ENCODE measurements at regions not wholly inside any gene's neighbourhood (a gene's known extent, or its start where the extent isn't known, plus 50 kb on each side); places are given as distances from the start of the nearest gene placed in this dataset.

DNA sequence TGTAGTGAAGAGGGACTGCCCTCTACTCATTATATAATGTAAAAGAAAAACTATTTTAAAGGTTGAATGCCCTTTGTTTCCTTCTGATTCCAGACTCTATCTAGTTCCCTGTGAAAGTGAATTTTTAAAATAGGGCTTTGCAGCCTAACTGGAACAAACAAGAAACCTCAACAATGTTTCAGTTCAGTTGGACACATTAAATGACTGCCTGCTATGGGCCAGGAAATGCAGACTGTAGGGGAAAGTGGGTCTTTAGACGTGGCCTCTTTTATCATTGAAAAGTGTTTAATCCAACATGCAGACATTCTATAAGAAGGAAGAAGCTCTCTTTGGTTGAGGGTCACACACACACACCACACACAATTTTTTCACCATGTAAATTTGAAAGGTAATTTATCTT lies 289.1 kb downstream of the ICE1 start:
- no peak for DNase-seq

GRCh38 chr5:5711112-5711511 lies 288.6 kb downstream of the ICE1 start:
- no peak for DNase-seq

DNA sequence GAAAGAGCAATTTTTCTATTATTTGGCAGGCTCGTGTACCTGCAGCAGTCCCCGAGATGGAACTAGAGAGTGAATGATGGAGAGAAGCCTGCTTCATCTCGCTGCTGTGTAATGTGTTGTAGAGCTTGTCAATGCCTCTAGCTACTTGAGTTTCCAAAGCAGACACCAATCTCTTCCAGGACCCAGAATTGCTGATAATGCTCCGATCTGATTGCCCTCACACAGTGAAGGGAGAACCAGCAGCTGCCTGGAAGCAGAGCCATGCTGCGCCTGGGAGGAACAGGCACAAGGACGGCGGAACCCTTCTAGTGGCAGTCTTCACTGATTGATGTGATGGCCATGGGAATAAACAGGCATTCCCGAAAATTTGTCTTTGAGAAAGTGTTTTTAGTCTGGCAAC lies 288.0 kb downstream of the ICE1 start:
- no peak for DNase-seq

DNA sequence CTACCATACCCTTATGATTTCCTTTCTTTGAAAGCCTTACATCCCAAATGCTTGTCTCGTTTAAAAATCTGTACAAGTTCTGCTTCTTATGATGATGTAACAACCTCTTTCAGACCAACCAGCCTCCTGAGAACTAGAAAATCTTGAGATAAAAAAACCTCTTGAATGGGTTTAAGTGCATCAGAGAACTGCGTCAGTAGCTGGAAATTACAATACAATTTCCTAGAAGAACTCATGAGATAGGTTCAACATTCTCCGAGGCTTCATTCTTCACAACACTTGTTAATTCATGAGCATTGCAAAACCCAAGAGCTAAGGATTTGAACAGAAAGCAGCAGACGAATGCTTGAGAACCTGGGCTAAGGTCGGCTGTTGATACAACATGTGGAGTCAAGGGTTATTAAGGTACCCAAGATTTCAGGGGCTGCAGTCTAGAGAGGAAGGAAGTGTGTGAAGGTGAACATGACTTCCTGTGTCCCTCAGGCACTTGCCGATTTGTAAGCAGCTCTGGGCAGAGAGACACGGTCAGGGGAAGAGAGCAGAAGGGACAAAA lies 286.0 kb downstream of the ICE1 start:
- no peak for DNase-seq

DNA sequence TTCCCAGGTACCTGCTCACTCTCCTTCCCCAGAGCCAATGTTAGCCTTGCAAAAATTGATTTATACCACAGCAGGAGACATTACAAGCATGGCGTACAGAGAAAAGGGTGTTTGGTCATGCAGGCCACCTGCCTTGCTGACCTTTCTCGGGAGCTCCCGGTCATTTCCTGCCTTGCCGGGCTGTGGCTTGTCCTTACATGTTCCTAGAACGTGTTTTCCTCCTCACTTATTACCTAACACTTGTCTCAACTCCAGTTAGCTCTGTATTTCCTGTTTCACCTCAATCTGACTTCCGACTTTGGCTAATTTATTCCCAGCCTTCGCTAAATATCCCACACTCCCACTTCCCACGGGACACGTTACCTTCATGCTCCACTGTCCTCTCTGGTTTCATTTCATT lies 282.5 kb downstream of the ICE1 start:
- DNase-seq = no peak

DNA sequence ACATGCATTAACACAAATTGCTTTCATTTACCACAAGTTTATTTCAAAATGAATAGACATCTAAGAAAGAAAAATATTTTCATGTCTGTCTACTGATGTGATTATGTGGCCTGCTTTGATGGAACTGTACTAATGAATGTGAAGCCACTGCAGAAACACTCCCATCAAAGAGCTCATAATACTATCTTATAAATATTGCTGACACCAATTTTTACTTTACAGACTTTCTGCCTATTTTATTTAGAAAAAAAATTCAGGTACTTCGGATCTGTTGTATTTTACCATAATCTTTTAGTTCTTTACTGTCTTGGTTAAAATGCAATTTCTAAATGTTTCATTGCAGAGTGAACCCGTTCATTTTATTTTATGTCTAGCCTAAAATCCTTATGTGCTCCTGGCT lies 281.9 kb downstream of the ICE1 start:
- DNase-seq = no peak

- no peak for DNase-seq
These were observed 280.5 kb downstream of the ICE1 start for GRCh38 chr5:5702934-5703333.

GRCh38 chr5:5700549-5700948 lies 278.1 kb downstream of the ICE1 start:
- DNase-seq = no peak

- no peak for DNase-seq
These were observed 276.6 kb downstream of the ICE1 start for GRCh38 chr5:5699062-5699461.

DNA sequence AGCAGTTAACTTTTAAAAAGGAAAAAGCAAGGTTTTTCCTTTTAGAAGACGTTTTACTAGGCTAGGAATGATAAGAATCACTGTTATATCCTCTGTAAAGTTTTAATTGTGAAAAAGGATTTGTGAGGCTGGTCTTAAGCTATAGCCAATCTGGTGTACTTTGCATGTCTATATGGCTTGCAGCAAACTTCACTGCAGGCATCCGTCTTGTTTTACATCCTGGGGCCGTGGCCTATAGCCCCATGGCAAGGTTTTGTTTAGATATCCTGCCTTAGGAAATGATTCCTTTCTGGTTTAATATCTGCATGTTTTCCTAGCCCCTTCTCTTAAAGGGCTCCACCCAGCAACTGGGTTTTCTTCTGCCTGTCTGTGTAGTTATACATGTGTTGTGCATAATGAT lies 272.8 kb downstream of the ICE1 start:
- DNase-seq = no peak

DNA sequence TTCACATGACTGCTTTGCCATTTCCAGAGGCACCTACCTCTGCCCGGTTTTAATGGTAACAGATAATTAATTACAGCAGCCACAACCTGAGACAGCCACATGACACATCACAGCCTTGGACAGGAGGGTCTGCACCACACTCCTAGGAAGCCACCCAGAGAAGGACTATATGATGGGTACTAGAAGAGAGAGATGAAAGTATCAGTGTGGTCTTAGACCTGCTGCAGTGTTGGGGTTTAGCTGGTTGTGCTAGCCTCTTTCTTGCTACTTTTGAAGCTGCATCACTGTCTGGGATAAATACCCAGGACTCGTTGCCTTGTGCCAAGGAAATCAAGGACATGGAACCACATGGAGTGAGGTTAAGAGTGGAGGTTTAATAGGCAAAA lies 266.4 kb downstream of the ICE1 start:
- no peak for DNase-seq

GRCh38 chr5:5688194-5688924 lies 265.9 kb downstream of the ICE1 start:
- no peak for DNase-seq

GRCh38 chr5:5687113-5687512 lies 264.6 kb downstream of the ICE1 start:
- DNase-seq = no peak

DNA sequence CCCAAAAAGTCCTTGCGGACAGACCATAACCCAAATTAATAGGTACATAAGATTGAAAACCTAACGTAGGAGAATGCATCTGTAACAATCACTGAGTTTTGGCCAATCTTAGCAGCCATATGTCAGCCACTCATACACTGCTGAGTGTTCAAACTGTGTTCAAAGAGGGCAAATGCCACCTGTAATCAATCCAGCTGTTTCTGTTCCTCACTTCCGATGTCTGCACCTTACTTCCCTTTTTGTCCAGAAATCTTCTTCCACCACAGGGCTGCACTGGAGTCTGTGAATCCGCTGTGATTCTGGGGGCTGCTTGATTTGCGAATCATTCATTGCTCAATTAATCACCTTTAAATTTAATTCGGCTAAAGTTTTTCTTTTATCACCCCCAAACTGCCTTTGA lies 263.9 kb downstream of the ICE1 start:
- DNase-seq = no peak

GRCh38 chr5:5685737-5686136 lies 263.3 kb downstream of the ICE1 start:
- no peak for DNase-seq

DNA sequence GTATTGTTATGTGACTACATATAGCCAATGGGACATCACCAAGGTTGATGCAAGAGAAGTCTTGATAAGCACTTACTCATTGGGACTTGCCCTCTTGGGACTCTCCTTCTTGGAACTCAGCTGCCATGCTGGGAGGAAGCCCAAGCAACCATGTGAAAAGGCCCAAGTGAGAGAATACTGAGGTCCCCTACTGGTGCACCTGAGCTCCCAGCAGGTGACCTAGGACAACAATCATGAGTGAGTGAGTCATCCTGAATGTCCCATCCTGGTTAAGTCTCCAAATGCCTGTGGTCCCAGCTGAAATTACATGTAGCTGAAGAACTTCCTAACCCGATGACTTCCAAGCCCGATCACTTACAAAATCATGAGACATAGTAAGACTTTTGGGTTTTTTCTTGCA lies 260.7 kb downstream of the ICE1 start:
- no peak for DNase-seq

- DNase-seq = no peak
These were observed 256.4 kb downstream of the ICE1 start for GRCh38 chr5:5678909-5679308.

DNA sequence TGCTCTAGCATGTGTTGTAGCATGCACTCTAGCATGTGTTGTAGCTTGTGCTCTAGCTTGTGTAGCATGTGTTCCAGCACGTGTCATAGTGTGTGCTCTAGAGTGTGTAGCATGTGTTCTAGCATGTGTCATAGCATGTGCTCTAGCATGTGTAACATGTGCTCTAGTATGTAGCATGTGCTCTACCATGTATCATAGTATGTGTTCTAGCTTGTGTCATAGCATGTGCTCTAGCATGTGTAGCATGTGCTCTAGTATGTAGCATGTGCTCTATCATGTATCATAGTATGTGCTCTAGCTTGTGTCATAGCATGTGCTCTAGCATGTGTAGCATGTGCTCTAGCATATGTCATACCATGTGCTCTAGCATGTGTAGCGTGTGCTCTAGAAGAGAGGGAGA lies 255.3 kb downstream of the ICE1 start:
- no peak for DNase-seq

- DNase-seq = no peak
These were observed 253.7 kb downstream of the ICE1 start for GRCh38 chr5:5676218-5676617.

GRCh38 chr5:5675511-5675910 lies 253.0 kb downstream of the ICE1 start:
- DNase-seq = no peak

DNA sequence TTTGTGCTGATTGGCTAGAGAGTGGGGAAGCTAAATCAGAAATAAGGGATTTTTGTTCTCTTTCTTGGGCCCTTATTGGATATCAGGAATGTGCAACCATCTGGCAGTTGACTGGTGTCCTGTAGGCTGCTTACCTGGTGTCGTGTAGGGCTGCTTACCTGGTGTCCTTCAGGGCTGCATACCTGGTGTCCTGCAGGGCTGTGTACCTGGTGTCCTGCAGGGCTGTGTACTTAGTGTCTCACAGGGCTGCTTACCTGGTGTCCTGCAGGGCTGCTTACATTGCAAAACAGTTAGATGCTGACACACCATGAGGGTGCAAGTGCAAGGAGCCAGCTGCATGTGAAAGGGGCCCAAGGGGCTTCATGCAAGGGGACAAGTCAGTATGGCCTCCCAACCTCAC lies 249.3 kb downstream of the ICE1 start:
- DNase-seq = no peak

DNA sequence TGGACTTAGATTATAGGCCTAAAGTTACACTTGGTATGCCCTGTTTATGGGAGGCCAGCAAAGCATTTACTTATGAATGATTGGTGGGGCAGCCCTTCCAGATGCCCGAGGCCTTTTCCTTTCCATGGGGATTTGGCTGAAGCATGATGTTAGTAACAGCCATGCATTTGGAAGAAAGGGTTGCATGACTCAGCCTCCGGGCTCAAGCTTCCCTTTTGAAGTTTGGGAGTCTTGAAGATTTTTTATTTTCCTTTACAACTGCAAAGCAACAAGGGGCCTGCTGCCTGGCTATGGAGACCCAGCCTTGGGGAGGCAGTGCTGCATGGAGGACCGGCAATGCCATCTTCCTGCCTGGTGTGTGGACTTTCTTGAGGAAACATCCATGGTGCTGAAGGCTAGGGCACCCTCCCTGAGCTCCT lies 244.7 kb downstream of the ICE1 start:
- DNase-seq = no peak

- DNase-seq = no peak
These were observed 243.9 kb downstream of the ICE1 start for GRCh38 chr5:5666369-5666768.

GRCh38 chr5:5666076-5666365 lies 243.5 kb downstream of the ICE1 start:
- DNase-seq = no peak

Measured in CD4-positive, alpha-beta T cell treated with Interleukin-10 for 1 hour (primary cell).